ENCODE measurements at regions not wholly inside any gene's neighbourhood (a gene's known extent, or its start where the extent isn't known, plus 50 kb on each side); places are given as distances from the start of the nearest gene placed in this dataset.

GRCh38 chr3:117230924-117231323 is 521.3 kb downstream of the TUSC7 start:
- H3K4me1 ChIP-seq, result no peaks in the 10 kb centered on the region
- TF ChIP-seq POLR2A (IDR thresholded peaks at IDR 0.05) (no peak), CTCF (IDR thresholded peaks at IDR 0.05) (no peak)
- no peaks in the 10 kb centered on the region for H3K36me3 ChIP-seq
- no peak overlapping the region for H3K4me3 ChIP-seq
- no peaks in the 10 kb centered on the region for H3K9me3 ChIP-seq
- no peak for DNase-seq
- H3K27ac ChIP-seq, result no peak overlapping the region
- H3K27me3 ChIP-seq, result no peaks in the 10 kb centered on the region

GRCh38 chr3:117234331-117234730 is 524.8 kb downstream of the TUSC7 start:
- TF ChIP-seq POLR2A (IDR thresholded peaks at IDR 0.05) (no peak), CTCF (IDR thresholded peaks at IDR 0.05) (no peak)
- Histone ChIP-seq H3K36me3 (no peaks in the 10 kb centered on the region), H3K27ac (no peak overlapping the region), H3K4me1 (no peaks in the 10 kb centered on the region), H3K27me3 (no peaks in the 10 kb centered on the region), H3K4me3 (no peak overlapping the region), H3K9me3 (no peaks in the 10 kb centered on the region)
- DNase-seq, result no peak

- no peaks in the 10 kb centered on the region for H3K27me3 ChIP-seq
- TF ChIP-seq POLR2A (IDR thresholded peaks at IDR 0.05) (no peak), CTCF (IDR thresholded peaks at IDR 0.05) (no peak)
- no peak for DNase-seq
- H3K9me3 ChIP-seq, result no peaks in the 10 kb centered on the region
- H3K36me3 ChIP-seq, result no peaks in the 10 kb centered on the region
- H3K27ac ChIP-seq, result no peak overlapping the region
- H3K4me1 ChIP-seq, result no peaks in the 10 kb centered on the region
- no peak overlapping the region for H3K4me3 ChIP-seq
Measured at GRCh38 chr3:117235304-117235703, 525.7 kb downstream of the TUSC7 start.

- no peak for TF ChIP-seq POLR2A (IDR thresholded peaks at IDR 0.05)
- TF ChIP-seq CTCF (IDR thresholded peaks at IDR 0.05), result no peak
- DNase-seq, result no peak
- Histone ChIP-seq H3K27ac (no peak overlapping the region), H3K4me3 (no peak overlapping the region), H3K4me1 (no peaks in the 10 kb centered on the region), H3K27me3 (no peaks in the 10 kb centered on the region), H3K9me3 (no peaks in the 10 kb centered on the region), H3K36me3 (no peaks in the 10 kb centered on the region)
Measured at GRCh38 chr3:117238806-117239205, 529.2 kb downstream of the TUSC7 start.

- H3K27me3 ChIP-seq, result no peaks in the 10 kb centered on the region
- TF ChIP-seq CTCF (IDR thresholded peaks at IDR 0.05) (no peak), POLR2A (IDR thresholded peaks at IDR 0.05) (no peak)
- no peak overlapping the region for H3K4me3 ChIP-seq
- no peak for DNase-seq
- H3K36me3 ChIP-seq, result no peaks in the 10 kb centered on the region
- H3K4me1 ChIP-seq, result no peaks in the 10 kb centered on the region
- H3K27ac ChIP-seq, result no peak overlapping the region
- H3K9me3 ChIP-seq, result no peaks in the 10 kb centered on the region
Measured at GRCh38 chr3:117243657-117244056, 534.1 kb downstream of the TUSC7 start.

Data from Peyer's patch (tissue), 4 donors.